GM21786 (cell line): ENCODE measurements at regions not wholly inside any gene's neighbourhood (a gene's known extent, or its start where the extent isn't known, plus 50 kb on each side); places are given as distances from the start of the nearest gene placed in this dataset.
"Not testable (repeated sequence)": the region's sequence is repeated elsewhere in the genome, so short reads cannot be mapped to it uniquely, and the experiment has no call there.

ENCODE experiments used
- ATAC-seq: cut with Tn5 transposase; IDR thresholded peaks from one replicate; pipeline ENCODE4 v1.9.1; 2021; ENCODE audit not compliant: unreplicated experiment

DNA sequence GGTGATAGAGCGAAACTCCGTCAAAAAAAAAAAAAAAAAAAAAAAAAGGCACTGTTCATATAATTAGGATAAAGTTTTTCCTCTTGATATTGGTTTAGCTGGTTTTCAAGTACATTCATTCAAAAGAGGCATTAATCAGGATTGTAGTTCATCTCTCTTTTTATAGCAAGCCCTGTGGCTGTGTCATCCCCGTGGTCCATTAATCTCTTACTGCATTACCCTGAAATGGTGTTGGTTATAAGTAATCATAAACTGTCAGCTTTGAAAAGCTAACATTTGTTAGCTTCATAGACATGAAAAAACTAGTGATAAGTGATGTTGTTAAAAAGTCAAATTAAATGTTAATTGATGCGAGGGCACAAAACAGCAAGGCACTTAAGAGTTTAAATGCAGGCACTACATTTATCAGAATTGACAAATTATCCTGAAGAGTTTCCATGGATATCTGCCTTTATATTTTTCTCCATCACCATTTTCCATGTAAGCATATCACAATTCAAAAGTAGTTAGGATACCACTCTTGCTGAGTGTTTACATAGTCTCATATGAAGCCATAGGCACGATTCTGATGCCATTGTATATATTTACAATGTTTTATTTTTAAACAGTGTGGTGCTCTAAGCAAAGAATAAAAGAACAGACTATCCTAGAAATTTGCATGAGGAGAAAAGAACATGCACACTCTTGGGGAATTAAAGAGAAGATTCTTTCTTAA, 193.1 kb downstream of the OTOL1 start:
- ATAC-seq = no peak

DNA sequence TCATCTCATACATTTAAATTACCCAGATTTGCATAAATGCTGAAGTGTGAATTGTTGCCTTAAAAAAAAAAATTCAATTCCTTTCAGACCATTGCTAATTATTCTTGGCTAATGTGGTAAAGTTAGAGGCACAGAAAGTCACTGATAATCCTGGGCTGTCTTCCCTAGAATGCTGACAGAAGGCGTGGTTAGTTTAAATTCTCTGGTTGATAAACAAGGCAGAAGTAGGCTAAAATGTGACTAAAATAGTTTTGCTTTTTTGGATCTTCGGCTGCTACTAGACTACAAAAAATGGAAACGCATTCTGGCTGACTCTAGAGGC, 193.7 kb downstream of the OTOL1 start:
- no peak for ATAC-seq

DNA sequence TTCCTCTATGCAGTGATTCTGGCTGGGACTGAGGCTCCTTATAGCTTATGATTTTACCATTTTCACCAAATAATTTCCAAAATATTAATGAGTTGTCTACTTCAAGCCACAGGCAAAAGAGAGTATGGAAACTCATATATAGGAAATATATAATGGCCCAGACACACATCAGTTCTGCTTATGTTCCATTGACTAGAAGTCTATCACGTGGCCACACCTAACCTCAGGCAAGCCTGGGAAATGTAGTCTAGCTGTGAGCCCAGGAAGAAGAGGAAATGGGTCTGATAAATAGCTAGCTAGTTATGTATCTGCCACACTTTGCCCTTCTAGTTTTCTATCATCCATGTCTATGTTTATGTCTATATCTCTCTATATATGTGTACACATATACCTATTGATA, 195.1 kb downstream of the OTOL1 start:
- no peak for ATAC-seq

DNA sequence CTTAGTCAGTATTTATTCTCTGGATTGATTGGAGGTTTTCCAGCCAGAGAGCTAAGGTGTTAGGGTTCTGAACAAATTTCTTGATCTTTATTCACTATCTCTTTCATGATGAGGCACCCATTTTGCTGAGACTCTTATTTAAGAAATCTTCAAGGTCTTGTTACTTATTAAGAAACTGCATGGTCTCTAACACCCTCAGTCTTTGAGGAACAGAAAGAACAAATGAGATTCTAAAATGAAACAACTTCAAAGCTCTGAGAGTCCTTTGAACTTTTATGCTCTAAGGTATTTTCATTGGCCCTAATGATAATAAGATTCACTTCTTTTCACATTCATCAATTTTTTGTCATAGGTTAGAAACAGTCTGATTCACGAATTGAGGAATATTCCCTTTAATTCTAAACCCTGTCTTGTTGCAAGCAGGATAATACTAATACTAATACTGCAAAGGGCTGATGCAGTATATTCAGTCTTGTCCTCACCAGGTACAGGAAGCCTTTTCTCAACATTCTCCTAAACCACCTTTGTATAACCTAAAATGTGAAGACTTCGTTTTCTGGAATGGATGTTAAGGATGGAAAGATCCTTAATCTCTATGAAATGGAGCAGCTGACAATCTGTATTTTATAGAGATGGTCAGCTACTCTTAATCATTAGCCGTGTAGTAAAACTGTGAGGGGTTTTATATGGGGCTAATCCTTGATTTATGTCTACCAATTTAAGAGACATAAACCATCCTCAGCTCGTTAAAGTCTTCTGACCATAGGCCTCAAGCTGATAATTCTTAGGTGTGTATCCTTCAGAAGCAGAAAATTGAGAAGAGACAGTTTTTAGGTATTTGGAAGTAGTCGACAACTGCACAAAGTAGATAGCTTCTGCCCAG, 198.3 kb downstream of the OTOL1 start:
- ATAC-seq = peak; percentile 89

DNA sequence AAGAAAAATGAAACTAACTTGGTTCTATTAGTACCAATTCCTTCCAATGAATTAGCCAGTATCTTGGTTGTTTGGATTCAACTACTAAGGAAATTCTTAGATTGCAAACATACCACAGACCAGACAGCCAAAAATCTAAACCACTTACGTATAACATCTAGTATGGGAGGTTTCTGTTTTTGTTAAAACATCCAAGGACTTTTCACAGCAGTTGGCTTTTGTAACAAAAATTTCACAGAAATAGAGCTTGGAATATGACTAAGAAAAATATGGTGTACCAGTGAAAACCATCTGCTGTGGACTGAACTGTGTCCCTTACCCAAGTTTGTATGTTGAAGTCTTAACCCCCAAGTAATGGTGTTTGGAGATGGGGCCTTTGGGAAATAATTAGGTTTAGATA, 199.2 kb downstream of the OTOL1 start:
- ATAC-seq = no peak

DNA sequence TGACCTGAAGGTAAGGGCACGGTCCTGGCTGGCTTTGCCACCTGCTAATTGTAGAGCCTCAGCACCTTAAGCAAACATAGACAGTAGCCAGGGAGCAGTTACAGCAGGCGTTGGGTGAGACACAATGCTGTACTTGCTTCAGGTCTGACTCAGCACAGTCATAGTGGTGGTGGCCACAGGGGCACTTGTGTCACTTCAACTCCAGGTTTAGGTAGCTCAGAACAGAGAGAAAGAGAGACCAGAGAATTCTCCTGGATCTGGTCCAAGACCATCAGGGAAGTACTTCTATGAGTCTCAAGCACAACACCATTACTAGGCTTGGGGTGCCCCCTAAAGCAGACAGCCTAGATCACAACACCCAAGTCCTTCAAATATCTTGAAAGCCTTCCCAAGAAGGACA, 204.4 kb downstream of the OTOL1 start:
- peak; percentile 92 for ATAC-seq

DNA sequence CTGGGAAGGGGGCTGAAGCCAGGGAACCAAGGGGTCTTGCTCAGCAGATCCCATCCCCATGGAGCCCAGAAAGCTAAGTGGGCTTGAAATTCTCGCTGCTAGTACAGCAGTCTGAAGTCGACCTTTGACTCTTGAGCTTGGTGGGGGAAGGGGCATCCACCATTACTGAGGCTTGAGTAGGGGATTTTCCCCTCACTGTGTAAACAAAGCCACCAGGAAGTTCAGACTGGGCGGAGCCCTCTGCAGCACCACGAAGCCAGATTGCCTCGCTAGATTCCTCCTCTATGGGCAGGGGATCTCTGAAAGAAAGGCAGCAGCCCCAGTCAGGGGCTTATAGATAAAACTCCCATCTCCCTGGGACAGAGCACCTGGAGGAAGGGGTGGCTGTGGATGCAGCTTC, 210.6 kb downstream of the OTOL1 start:
- ATAC-seq = not testable (repeated sequence)

DNA sequence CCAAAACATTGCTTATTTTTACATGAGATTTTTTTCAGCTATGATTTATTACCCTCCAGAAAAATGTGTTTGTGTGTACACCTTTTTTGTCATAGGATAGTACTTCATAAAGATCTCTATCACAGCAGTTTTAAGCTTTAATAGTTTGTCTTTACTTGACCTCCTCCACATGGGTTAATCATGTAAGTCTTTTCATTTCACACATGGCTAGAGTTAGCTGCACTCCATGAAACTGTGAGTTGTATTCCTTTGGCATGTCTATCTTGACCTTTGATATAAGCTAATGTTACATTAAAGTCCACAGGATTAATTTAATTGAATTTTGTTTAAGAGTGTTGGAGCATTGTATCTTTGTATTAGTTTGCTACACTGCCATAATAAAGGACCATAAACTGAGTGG, 217.1 kb downstream of the OTOL1 start:
- no peak for ATAC-seq

DNA sequence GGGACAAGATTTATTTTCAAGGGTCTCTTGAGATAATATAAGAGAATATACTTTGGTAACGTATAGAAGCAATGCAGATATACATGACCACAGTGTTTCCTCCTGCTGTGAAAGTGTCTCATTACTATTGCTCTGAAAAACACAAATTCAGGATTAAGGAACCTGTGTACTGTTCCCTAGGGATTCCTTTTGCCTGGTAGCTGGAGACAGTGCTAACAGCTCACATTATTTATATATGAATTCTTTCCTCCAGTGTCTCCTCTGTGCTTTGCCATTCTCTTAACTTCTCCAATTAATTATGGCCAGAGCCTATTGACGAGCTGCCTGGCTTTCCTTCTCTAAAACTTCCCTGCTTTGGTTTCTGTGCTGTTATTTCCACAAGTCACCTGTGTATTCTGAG, 235.4 kb downstream of the OTOL1 start:
- ATAC-seq = no peak

DNA sequence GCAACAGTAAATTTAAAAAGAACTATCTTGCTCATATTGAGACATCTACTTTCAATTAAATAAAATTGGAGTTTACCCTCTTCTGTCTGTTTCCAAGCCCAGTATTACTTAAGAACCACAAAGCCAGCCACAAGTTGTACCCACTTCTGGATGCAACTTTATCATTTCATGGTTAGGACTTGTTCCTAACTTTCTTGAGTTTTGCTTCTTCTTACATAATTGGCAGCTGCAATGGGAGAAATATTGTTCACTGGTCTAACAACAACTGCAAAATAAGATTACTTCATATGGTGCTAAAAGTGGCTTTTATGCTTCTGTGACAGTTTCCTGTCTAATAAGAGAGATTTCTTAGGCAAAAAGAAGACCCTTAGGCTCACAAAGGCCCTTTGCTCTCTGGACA, 240.6 kb downstream of the OTOL1 start:
- no peak for ATAC-seq

DNA sequence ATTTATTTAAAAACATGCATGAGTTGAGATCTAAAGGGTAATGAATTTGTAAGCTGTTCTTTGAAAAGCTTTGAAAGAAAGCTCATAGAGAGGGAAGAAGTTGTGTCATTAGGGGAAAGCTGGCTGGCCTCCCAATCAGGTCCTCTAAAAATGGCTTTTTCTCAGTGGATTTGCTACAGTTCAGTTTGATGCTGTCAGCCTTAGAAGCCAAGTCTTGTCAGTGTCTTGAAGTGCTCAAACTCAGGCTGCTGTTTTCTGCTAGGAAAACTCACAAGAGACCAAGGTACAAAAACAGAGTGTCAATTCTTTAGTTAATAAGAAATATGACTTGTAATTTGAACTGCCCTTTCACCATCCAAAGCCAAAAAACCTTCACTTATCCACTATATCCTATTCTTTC, 243.8 kb downstream of the OTOL1 start:
- ATAC-seq = no peak

DNA sequence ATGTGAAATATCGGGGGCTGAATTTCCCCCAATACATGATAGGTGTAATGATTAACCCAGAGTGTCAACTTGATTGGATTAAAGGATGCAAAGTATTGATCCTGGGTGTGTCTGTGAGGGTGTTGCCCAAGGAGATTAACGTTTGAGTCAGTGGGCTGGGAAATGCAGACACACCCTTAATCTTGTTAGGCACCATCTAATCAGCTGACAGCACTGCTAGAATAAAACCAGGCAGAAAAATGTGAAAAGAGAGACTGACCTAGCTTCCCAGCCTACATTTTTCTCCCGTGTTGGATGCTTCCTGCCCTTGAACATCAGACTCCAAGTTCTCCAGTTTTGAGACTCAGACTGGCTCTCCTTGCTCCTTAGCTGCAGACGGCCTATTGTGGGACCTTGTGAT, 247.8 kb downstream of the OTOL1 start:
- no peak for ATAC-seq

DNA sequence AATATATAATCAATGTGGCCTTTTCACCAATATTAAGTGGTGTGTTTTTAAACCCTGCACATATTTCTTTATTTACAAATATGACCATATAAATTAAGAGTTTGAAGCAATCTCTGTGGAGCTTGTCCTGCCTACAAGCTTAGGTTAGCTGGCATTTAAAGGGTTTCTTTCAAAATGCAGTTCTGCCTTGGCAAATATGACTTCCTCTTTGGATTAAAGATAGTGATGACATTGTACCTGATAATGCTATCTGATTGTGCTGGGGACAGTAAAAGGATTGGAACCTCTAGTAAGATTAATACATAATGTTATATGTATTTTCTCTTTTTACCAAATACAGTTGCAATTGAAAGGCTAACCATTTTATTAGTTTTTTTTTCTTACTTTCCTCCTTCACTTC, 249.1 kb downstream of the OTOL1 start:
- ATAC-seq = no peak

DNA sequence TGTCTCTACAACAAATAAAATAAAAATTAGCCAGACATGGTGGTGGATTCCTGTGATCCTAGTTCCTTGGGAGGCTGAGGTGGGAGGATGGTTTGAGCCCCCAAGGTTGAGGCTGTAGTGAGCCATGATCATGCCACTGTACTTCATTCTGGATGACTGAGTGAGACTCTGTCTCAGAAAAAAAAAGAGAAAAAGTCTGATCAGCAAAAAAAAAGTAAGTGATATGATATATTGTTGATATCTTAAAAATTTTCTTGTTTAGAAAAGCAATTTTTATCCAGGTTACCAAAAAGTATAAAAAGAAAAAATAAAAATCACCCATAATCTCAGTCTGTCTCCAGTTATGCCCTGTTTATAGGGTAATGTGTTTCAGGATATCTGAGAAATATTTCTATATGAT, 251.4 kb downstream of the OTOL1 start:
- no peak for ATAC-seq

DNA sequence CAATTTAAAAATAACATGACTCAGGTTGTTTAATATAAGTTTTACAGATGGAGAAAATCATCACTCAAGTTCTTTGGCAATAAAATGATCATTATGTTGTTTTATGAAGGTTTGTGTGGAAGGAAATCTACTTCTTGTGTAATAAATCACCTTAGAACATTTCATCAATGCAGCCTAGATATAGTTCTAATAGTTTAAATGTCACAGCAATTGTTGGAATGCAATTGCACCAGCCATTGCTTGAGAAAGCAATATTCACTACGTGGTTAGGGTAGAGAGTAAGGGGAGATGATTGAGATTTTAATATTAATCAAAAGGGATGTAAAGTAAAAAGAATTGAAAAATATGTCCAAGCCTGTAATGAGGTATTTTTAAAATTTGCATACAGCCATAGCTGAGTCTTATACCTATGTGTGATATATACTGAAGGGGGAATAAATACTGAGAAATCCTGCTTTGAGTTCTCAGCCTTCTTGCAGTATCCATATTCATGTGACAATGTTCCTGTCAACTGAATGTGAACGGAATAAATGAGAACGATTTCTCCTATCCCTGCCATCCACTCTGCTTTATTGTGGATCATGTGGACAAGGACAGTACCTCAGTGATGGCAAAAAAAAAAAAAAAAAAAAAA, 257.9 kb downstream of the OTOL1 start:
- ATAC-seq = no peak

DNA sequence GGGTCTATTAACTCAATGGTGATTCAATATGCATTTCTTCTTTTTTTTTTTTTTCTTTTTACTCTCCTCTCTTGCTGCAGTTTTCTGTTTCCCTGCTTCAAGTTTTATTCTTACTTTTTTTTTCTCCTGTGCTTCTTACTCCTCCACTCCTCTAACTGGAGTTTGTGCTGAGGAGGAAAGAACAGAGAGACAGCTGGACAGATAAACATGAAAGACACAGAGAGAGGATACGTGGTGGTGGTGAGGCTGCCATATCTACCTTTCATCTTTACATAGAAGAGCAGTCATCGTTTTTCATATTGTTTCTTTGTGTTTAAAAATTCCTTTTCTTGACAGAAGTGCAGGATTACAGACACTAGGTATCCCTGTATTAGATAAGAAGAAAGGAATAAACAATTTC, 262.8 kb downstream of the OTOL1 start:
- ATAC-seq = no peak

DNA sequence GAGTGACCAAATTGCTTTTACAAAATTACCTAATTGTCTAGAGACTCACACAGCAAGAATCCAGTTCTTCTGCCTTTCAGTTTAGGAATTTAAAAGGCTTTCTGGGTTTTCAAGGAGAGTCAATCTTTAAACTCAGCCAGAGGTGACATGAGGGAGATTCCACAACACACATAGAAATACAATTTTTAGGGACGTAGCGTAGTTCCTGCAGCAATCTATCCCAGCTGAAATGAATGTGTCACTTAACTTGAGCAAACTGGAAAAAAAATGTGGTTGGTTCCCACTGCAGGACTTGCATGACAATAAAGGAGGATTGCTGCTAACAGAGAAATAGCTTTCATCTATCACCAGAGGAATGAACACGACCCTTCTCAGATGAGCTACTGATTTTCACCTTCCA, 269.7 kb downstream of the OTOL1 start:
- no peak for ATAC-seq

DNA sequence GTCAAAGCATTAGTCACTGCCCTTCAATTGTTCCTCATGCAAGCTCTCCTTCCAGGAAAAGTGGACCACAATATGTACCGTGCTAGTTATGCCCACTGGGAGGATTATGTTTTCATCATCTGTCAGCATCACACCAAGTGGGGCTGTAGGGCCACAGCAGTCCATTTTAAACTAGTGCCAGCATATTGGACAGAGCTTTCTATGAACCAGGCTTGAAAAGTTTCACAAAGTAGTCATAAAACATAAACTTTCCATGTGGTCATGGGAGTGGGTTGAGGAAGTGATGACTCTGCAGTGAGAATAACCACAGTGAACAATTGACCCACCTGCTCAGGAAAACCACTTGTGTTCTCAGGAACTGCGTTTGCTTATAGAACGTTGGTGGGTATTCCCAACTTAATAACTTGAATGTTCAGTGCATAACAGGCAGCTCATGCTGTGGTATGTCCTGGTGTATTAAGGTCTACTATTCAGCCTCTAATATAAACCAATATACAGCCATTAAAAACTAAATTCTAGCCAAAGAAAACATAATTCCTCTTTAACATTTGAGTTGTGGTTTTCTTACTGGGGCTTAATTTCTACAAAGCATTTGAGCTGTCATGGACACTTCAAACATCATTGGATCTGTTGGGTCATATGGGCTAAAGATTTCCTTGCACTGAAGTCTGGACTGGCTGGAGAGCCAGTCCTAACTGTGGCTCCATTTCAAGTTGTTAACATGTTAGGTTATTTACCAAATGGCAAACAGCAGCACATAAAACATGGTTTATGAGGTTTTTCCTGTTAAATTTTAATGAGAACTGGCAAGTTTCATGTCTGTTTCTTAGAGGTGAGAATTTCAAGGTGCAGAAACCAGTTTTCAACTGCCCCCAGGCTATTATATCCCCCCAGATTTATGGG, 274.1 kb downstream of the OTOL1 start:
- peak; percentile 87 for ATAC-seq

DNA sequence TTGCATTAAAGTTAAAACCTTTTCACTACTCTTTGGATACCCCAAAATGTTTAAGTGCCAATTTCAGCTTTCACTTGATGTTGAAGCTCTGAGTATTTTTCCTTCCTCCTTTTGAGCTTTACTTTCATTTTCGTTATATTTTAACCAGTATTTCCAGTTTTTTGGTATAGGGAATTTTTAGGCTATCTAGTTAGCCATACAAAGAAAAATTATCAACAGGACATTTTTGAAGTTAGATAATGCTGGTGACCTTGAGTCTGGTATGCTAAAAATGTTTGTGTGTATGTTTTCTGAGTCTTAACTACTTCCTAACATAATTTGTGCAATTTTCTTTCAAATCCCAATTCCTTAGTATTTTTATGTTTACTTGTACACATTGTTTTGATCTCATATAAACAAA, 284.8 kb downstream of the OTOL1 start:
- no peak for ATAC-seq

DNA sequence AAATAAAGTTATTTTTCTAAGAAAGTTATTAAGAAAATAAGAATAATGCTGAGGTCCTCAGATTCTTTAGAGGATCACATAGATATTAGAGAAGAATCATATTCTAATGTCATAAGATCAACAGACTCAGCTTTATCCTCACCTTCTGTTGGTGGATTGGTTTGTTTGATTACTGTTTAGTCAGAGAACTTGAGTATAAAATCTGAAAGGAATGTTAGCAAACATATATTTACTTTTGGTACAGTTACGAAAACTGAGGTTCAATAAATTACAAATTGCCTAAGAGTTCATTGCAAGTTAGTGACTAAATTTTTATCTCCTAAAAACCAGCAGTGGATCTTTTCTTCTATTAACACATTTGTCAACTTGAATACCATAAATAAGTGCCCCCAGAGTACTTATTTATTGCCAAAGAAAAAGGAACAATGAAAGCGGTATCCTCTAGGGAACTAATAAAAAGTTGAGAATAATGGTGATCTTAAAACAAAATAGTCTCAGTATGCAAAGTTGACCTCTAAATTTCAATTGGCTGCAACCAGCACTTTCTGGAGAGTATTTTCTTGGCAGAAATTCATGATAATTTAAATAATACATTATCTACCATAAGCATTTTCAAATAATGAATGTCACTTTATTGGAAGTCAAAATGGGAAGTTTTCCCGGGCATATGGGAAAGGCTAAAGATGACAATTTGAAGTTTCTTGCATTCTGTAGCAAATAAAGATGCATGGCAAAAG, 296.8 kb downstream of the OTOL1 start:
- ATAC-seq = no peak

DNA sequence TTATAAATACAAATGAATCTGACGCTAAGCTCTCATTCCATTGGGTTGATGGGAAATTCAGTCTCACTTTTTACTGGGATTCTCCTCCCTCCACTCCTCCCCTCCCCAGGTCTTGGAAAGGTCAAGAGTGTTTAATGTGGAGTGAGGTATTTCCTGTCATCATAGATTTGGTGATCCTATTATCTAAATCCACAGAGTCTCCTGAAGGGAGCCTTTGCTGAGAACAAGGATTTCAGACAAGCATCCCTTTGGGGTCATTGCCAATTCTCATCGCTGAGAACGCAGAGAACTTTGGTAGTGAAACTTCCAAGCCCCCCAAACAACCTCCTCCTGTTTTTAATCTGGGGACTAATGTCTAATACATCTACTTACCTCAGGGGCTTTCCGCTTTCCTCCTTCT, 297.9 kb downstream of the OTOL1 start:
- ATAC-seq = no peak
